ENCODE measurements at regions not wholly inside any gene's neighbourhood (a gene's known extent, or its start where the extent isn't known, plus 50 kb on each side); places are given as distances from the start of the nearest gene placed in this dataset.

DNA sequence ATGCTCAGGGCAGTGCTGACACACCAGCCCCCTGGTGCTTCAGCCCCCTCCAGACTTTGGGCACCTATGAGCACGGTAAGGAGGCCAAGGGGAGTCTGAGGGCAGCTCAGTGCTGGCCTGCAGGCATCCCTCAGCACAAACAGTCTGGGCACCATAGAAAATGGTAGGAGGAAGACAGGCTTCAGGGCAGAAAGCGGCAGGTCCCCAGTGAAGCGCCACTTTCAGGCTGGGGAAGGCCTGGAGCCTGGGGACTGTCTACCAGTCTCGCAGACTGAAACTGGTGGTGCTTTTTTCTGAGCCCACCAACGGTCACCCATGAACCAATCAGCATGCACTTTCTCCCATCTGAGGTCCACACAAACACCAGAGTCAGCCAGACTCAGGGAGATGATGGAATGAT lies 1074.7 kb downstream of the PCDH18 start:
- no peak for DNase-seq (ENCODE audit: extremely low spot score, unreplicated experiment)
- Mint-ChIP-seq H3K4me1 (ENCODE audit: unreplicated experiment) (no peaks in the 10 kb centered on the region), H3K27me3 (ENCODE audit: unreplicated experiment) (no peaks in the 10 kb centered on the region), H3K27ac (ENCODE audit: unreplicated experiment) (no peak overlapping the region), H3K9me3 (ENCODE audit: unreplicated experiment) (no peaks in the 10 kb centered on the region), H3K4me3 (ENCODE audit: unreplicated experiment) (no peak overlapping the region), H3K36me3 (ENCODE audit: unreplicated experiment) (no peaks in the 10 kb centered on the region)
- TF ChIP-seq, protein P1, sequence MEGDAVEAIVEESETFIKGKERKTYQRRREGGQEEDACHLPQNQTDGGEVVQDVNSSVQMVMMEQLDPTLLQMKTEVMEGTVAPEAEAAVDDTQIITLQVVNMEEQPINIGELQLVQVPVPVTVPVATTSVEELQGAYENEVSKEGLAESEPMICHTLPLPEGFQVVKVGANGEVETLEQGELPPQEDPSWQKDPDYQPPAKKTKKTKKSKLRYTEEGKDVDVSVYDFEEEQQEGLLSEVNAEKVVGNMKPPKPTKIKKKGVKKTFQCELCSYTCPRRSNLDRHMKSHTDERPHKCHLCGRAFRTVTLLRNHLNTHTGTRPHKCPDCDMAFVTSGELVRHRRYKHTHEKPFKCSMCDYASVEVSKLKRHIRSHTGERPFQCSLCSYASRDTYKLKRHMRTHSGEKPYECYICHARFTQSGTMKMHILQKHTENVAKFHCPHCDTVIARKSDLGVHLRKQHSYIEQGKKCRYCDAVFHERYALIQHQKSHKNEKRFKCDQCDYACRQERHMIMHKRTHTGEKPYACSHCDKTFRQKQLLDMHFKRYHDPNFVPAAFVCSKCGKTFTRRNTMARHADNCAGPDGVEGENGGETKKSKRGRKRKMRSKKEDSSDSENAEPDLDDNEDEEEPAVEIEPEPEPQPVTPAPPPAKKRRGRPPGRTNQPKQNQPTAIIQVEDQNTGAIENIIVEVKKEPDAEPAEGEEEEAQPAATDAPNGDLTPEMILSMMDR (IDR thresholded peaks at IDR 0.05): no peak

DNA sequence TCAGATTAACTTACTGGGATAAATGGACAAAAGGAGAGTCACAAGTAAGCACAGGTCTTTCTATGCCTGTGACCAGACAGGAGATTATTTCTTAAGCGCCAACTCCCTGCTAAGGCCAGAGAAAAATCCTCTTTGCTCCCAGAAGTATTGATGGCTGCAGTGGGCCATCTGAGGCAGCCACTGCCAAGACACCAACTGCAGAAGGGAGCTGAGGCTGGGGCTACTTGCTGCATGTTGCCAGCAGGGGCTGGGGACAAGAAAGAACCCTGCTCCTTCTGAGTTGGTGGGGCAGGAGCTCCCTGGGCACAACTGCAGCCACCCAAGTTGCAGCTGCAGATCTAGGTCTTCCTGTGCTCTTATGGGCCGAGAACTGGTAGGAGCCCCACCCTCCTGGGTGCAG lies 1075.3 kb downstream of the PCDH18 start:
- no peak for DNase-seq (ENCODE audit: extremely low spot score, unreplicated experiment)
- Mint-ChIP-seq H3K4me3 (ENCODE audit: unreplicated experiment) (no peak overlapping the region), H3K4me1 (ENCODE audit: unreplicated experiment) (no peaks in the 10 kb centered on the region), H3K27me3 (ENCODE audit: unreplicated experiment) (no peaks in the 10 kb centered on the region), H3K9me3 (ENCODE audit: unreplicated experiment) (no peaks in the 10 kb centered on the region), H3K36me3 (ENCODE audit: unreplicated experiment) (no peaks in the 10 kb centered on the region), H3K27ac (ENCODE audit: unreplicated experiment) (no peak overlapping the region)
- TF ChIP-seq, protein P1 (IDR thresholded peaks at IDR 0.05): no peak

DNA sequence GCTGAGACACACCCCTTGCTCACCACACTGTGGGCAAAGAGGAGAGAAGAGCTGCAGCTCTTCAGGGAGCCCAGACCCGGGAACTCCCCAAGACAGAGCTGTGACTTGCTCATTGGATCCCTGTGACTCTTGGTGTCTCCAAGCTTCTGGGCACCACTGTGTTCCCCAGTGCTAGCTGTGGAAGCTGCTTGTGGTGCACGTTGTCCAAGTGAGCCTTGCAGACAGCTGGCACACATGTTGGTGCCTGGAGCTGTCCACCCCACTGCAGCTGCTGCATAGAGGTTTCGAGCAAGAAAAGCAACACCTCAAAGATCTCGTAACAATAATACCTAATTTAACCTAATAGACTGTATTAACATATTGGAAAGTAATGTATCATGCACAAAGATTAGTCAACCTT lies 1089.3 kb downstream of the PCDH18 start:
- no peaks in the 10 kb centered on the region for H3K4me1 Mint-ChIP-seq (ENCODE audit: unreplicated experiment)
- no peaks in the 10 kb centered on the region for H3K27me3 Mint-ChIP-seq (ENCODE audit: unreplicated experiment)
- no peak overlapping the region for H3K4me3 Mint-ChIP-seq (ENCODE audit: unreplicated experiment)
- no peaks in the 10 kb centered on the region for H3K36me3 Mint-ChIP-seq (ENCODE audit: unreplicated experiment)
- no peaks in the 10 kb centered on the region for H3K9me3 Mint-ChIP-seq (ENCODE audit: unreplicated experiment)
- no peak for DNase-seq (ENCODE audit: extremely low spot score, unreplicated experiment)
- TF ChIP-seq, protein P1 (IDR thresholded peaks at IDR 0.05): no peak
- H3K27ac Mint-ChIP-seq (ENCODE audit: unreplicated experiment): no peak overlapping the region

DNA sequence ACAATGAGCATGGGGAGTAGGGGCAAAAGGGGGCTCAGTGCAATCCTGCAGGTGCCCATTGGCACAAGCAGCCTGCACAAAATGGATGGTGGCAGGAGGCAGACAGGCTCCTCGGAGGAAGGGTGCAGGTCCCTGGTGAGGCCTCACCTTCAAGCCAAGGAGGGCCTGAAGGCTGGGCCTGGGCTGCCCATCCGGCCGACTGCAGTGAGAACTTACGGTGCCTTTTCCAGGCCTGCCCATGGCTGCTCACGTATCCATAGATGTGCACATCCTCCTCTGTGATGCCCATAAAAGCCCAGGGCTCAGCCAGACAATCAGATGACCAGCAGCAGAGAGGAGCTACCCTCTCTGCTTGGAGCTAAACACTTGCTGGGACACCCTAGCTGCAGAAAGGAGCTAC lies 1089.8 kb downstream of the PCDH18 start:
- TF ChIP-seq, protein P1 (IDR thresholded peaks at IDR 0.05): no peak
- Mint-ChIP-seq H3K9me3 (ENCODE audit: unreplicated experiment) (no peaks in the 10 kb centered on the region), H3K4me3 (ENCODE audit: unreplicated experiment) (no peak overlapping the region), H3K27ac (ENCODE audit: unreplicated experiment) (no peak overlapping the region), H3K4me1 (ENCODE audit: unreplicated experiment) (no peaks in the 10 kb centered on the region), H3K36me3 (ENCODE audit: unreplicated experiment) (no peaks in the 10 kb centered on the region), H3K27me3 (ENCODE audit: unreplicated experiment) (no peaks in the 10 kb centered on the region)
- no peak for DNase-seq (ENCODE audit: extremely low spot score, unreplicated experiment)

DNA sequence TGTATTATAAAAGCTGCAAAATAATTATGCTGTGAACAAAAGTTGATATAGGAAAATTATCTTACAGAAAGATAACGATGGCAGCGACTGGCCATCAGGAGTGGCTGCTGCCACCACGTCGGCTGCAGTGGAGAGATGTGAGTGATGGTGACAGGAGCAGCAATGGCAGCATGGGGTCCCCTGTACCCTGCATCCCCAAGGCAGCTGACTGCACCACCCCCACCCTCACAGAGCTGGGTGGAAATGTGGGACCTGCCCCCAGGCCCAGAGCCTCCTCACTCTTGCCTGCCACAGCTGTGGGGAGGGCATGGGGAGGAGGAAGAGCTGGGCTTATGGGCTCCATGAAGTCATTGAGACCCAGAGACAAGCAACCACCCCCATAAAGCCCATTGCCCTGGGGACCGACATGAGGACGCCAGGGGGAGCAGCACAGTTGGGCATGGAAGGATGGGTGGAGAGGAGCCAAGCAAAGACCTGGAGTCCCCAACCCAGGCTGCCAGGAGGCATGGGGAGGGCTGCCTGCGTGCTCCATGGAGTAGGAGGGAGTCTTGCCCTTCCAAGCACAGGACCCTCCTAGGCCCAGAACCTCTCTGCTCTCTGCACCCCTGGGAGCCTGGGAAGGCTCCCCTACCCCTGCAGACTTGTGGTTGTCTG lies 1090.5 kb downstream of the PCDH18 start:
- TF ChIP-seq, protein P1 (IDR thresholded peaks at IDR 0.05): no peak
- H3K4me1 Mint-ChIP-seq (ENCODE audit: unreplicated experiment): no peaks in the 10 kb centered on the region
- H3K36me3 Mint-ChIP-seq (ENCODE audit: unreplicated experiment): no peaks in the 10 kb centered on the region
- no peak overlapping the region for H3K4me3 Mint-ChIP-seq (ENCODE audit: unreplicated experiment)
- H3K9me3 Mint-ChIP-seq (ENCODE audit: unreplicated experiment): no peaks in the 10 kb centered on the region
- H3K27ac Mint-ChIP-seq (ENCODE audit: unreplicated experiment): no peak overlapping the region
- H3K27me3 Mint-ChIP-seq (ENCODE audit: unreplicated experiment): no peaks in the 10 kb centered on the region
- no peak for DNase-seq (ENCODE audit: extremely low spot score, unreplicated experiment)
